ENCODE measurements at regions not wholly inside any gene's neighbourhood (a gene's known extent, or its start where the extent isn't known, plus 50 kb on each side); places are given as distances from the start of the nearest gene placed in this dataset.

DNA sequence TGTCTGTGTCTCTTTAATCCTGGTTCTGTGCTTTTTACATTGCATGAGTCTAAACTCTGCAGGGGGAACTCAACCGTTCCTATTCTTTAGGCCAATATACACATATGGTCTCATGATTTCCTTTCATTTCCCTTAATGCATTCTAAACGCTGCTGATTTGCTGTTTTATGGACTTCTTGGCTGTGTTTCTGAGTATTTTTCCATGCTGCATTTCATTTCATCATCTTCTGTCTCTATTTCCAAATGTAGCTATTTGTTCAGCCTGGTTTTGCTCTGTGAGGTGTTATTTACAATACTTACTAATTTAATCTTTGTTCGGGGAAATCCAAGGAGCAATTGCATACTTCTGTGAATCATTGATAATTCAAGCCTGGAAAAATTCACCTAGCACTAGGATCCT lies 897.2 kb downstream of the TSN start:
- no peak for TF ChIP-seq POLR2AphosphoS5 (IDR thresholded peaks at IDR 0.05; ENCODE audit: low read depth, low read length)
- no peak for TF ChIP-seq POLR2A (IDR thresholded peaks at IDR 0.05; ENCODE audit: low read depth, low read length)
